Left lung (tissue), 4 donors: ENCODE measurements at regions not wholly inside any gene's neighbourhood (a gene's known extent, or its start where the extent isn't known, plus 50 kb on each side); places are given as distances from the start of the nearest gene placed in this dataset.

Source experiments
- ATAC-seq: fragments of 200-7000 bp; cut with Tn5 transposase; one replicate; pipeline ENCODE4 v1.9.1; 2020; ENCODE audit warnings: moderate library complexity
- DNase-seq, 4 donors: peaks; one replicate each; pipeline ENCODE4 v3.0.0-alpha.2; 2013 to 2020
- H3K27ac ChIP-seq, 2 donors: fragments of 200-600 bp; sonication (generic) in 1 of 2; one replicate each; pipeline versions ENCODE4 v1.5.0 to v1.8.0; 2020 to 2021
- H3K27me3 ChIP-seq, 2 donors: fragments of 200-600 bp; sonication (generic) in 1 of 2; one replicate each; pipeline versions ENCODE4 v1.5.0 to v1.8.0; 2020 to 2021
- H3K36me3 ChIP-seq, 2 donors: fragments of 200-600 bp; sonication (generic) in 1 of 2; one replicate each; pipeline versions ENCODE4 v1.5.0 to v1.8.0; 2020 to 2021
- H3K4me1 ChIP-seq, 2 donors: fragments of 200-600 bp; one replicate each; pipeline ENCODE4 v1.8.0; 2021
- H3K4me3 ChIP-seq, 2 donors: fragments of 200-600 bp; sonication (generic) in 1 of 2; one replicate each; pipeline versions ENCODE4 v1.5.0 to v1.8.0; 2020 to 2021; ENCODE audit warnings: mild to moderate bottlenecking in 1 of 2
- H3K9me3 ChIP-seq, 2 donors: fragments of 200-600 bp; sonication (generic) in 1 of 2; one replicate each; pipeline versions ENCODE4 v1.5.0 to v1.8.0; 2020 to 2021
- CTCF ChIP-seq, 2 donors: fragments of 200-600 bp; sonication (generic) in 1 of 2; IDR thresholded peaks; one replicate each; pipeline versions ENCODE4 v1.5.0 to v1.8.0; 2021; ENCODE audit warnings: antibody characterized with exemption in 2 of 2
- intact Hi-C, 2 donors: fragments of 100-400 bp; cut with DNase I; formaldehyde crosslinking; loops; one replicate each; pipeline versions ENCODE4 v1.11.2 to v1.14.2; 2022
- donor health status: DM: no; HTN: yes; CAD: no.
- donor health status: DM: no; HTN: no; CAD: no.

- Histone ChIP-seq H3K27ac (no peak overlapping the region), H3K36me3 (no peaks in the 10 kb centered on the region), H3K4me3 (no peak overlapping the region), H3K27me3 (no peaks in the 10 kb centered on the region), H3K9me3 (no peaks in the 10 kb centered on the region), H3K4me1 (peaks cover 3 to 5% of the 10 kb centered on the region in 2 donors)
- TF ChIP-seq CTCF (IDR thresholded peaks at IDR 0.05), result no peak
- no peak for DNase-seq
- ATAC-seq, result no peak
- intact Hi-C loops, result no loop called here
These were observed 56.8 kb upstream of the KATNAL1 start for GRCh38 chr13:30364133-30364532.

GRCh38 chr13:30364876-30365275 is 57.4 kb upstream of the UBE2L5 start:
- Histone ChIP-seq H3K9me3 (no peaks in the 10 kb centered on the region), H3K4me1 (peaks cover 3 to 5% of the 10 kb centered on the region in 2 donors), H3K27ac (no peak overlapping the region), H3K27me3 (no peaks in the 10 kb centered on the region), H3K36me3 (no peaks in the 10 kb centered on the region), H3K4me3 (no peak overlapping the region)
- no peak for TF ChIP-seq CTCF (IDR thresholded peaks at IDR 0.05)
- ATAC-seq (no peak), DNase-seq (no peak)
- intact Hi-C loops, result no loop called here

- H3K27me3 ChIP-seq, result no peaks in the 10 kb centered on the region
- ATAC-seq, result no peak
- H3K4me3 ChIP-seq, result no peak overlapping the region
- no peak for TF ChIP-seq CTCF (IDR thresholded peaks at IDR 0.05)
- peaks cover 3 to 5% of the 10 kb centered on the region in 2 donors for H3K4me1 ChIP-seq
- no peak for DNase-seq
- H3K36me3 ChIP-seq, result no peaks in the 10 kb centered on the region
- no peaks in the 10 kb centered on the region for H3K9me3 ChIP-seq
- intact Hi-C loops, result no loop called here
- no peak overlapping the region for H3K27ac ChIP-seq
These were observed 56.2 kb upstream of the UBE2L5 start for GRCh38 chr13:30366088-30366487.

- Histone ChIP-seq H3K27ac (no peak overlapping the region), H3K4me3 (no peak overlapping the region), H3K4me1 (peaks cover 3 to 5% of the 10 kb centered on the region in 2 donors), H3K36me3 (no peaks in the 10 kb centered on the region), H3K9me3 (no peaks in the 10 kb centered on the region), H3K27me3 (no peaks in the 10 kb centered on the region)
- ATAC-seq (no peak), DNase-seq (no peak)
- intact Hi-C loops, result no loop called here
- no peak for TF ChIP-seq CTCF (IDR thresholded peaks at IDR 0.05)
These were observed 55.0 kb upstream of the UBE2L5 start for GRCh38 chr13:30367296-30367695.

- intact Hi-C loops, result no loop called here
- Histone ChIP-seq H3K4me3 (no peak overlapping the region), H3K27ac (no peak overlapping the region), H3K9me3 (no peaks in the 10 kb centered on the region), H3K27me3 (no peaks in the 10 kb centered on the region), H3K36me3 (no peaks in the 10 kb centered on the region), H3K4me1 (no peaks in the 10 kb centered on the region)
- no peak for ATAC-seq
- no peak for TF ChIP-seq CTCF (IDR thresholded peaks at IDR 0.05)
- no peak for DNase-seq
These were observed 52.1 kb upstream of the UBE2L5 start for GRCh38 chr13:30370146-30370545.
